T-cell (primary cell): ENCODE measurements at regions not wholly inside any gene's neighbourhood (a gene's known extent, or its start where the extent isn't known, plus 50 kb on each side); places are given as distances from the start of the nearest gene placed in this dataset.

Experiments
- ATAC-seq, 4 experiments: fragments of 200-7000 bp in 3 of 4; fragments of 150-1000 bp in 1 of 4; cut with Tn5 transposase; replicated peaks in 1 of 4; 1 replicate in 3 of 4; 2 replicates in 1 of 4; pipeline ENCODE4 v1.10.0; 2021; ENCODE audit warnings: moderate library complexity in 3 of 4, mild to moderate bottlenecking in 2 of 4, moderate number of reproducible peaks in 1 of 4
- CTCF ChIA-PET, 2 donors: fragments of 300-600 bp; sonication (Branson Sonifier 250); formaldehyde crosslinking; loops; one replicate each; lab custom pipeline; 2022; ENCODE audit warnings: antibody characterized with exemption in 2 of 2; lab: Charles Lee
- POLR2A ChIA-PET, 2 donors: fragments of 300-600 bp; sonication (Branson Sonifier 250); formaldehyde crosslinking; loops; one replicate each; lab custom pipeline; 2022; ENCODE audit warnings: antibody characterized with exemption in 2 of 2; lab: Charles Lee
- DNase-seq, 35 experiments: peaks; one replicate each; pipeline versions ENCODE4 v3.0.0 to v3.0.0-alpha.2; 2013 to 2023
- H3K27ac ChIP-seq: one replicate; pipeline ENCODE4 v1.5.1; 2013; ENCODE audit warnings: low read length
- H3K27me3 ChIP-seq, 2 experiments: replicated peaks in 1 of 2; 1 replicate in 1 of 2; 2 replicates in 1 of 2; pipeline versions ENCODE4 v1.6.1 to v1.7.0; 2013; ENCODE audit warnings: low read length in 1 of 2, mixed read lengths in 1 of 2; ENCODE audit not compliant: control insufficient read depth in 2 of 2, insufficient read depth in 2 of 2; ENCODE audit errors: extremely low read depth in 1 of 2
- H3K36me3 ChIP-seq, 2 donors: 1 replicate in 1 of 2; 2 replicates in 1 of 2; pipeline versions ENCODE4 v1.6.1 to v1.7.0; 2013; ENCODE audit warnings: low read length in 1 of 2; ENCODE audit not compliant: control insufficient read depth in 2 of 2, insufficient read depth in 1 of 2; ENCODE audit errors: extremely low read depth in 1 of 2
- H3K4me1 ChIP-seq, 2 experiments: 1 replicate in 1 of 2; 2 replicates in 1 of 2; pipeline versions ENCODE4 v1.6.1 to v1.7.0; 2013; ENCODE audit warnings: low read length in 2 of 2, mixed read lengths in 1 of 2; ENCODE audit not compliant: insufficient read depth in 2 of 2, control insufficient read depth in 1 of 2; ENCODE audit errors: extremely low read depth in 1 of 2
- H3K4me3 ChIP-seq, 2 donors: 1 replicate in 1 of 2; 2 replicates in 1 of 2; pipeline versions ENCODE4 v1.5.1 to v1.7.0; 2013; ENCODE audit warnings: mild to moderate bottlenecking in 2 of 2, low read length in 1 of 2, moderate library complexity in 1 of 2; ENCODE audit not compliant: control insufficient read depth in 1 of 2; ENCODE audit errors: extremely low read depth in 1 of 2
- H3K9me3 ChIP-seq: 2 replicates; pipeline ENCODE4 v1.7.0; 2013
- H3K27ac Mint-ChIP-seq, 2 donors: one replicate each; pipeline ENCODE4 v1.8.0; 2020 to 2021; ENCODE audit warnings: mild to moderate bottlenecking in 2 of 2, mixed read lengths in 2 of 2
- H3K27me3 Mint-ChIP-seq, 2 donors: one replicate each; pipeline ENCODE4 v1.8.0; 2021 to 2022; ENCODE audit warnings: mixed read lengths in 2 of 2
- H3K36me3 Mint-ChIP-seq: one replicate; pipeline ENCODE4 v1.8.0; 2021; ENCODE audit warnings: mixed read lengths
- H3K4me1 Mint-ChIP-seq, 3 donors: one replicate each; pipeline ENCODE4 v1.8.0; 2020 to 2022; ENCODE audit warnings: mixed read lengths in 3 of 3, mild to moderate bottlenecking in 1 of 3
- H3K4me3 Mint-ChIP-seq, 3 donors: one replicate each; pipeline ENCODE4 v1.8.0; 2020 to 2022; ENCODE audit warnings: mild to moderate bottlenecking in 3 of 3, mixed read lengths in 3 of 3, moderate library complexity in 3 of 3
- H3K9me3 Mint-ChIP-seq, 3 donors: one replicate each; pipeline ENCODE4 v1.8.0; 2020 to 2022; ENCODE audit warnings: mixed read lengths in 3 of 3
- WGBS: methylation state at CpG from one replicate; pipeline ENCODE4 v1.1.5; 2013; ENCODE audit warnings: missing lambda C conversion rate; ENCODE audit not compliant: insufficient coverage; 5-methylcytosine and 5-hydroxymethylcytosine counted together

DNA sequence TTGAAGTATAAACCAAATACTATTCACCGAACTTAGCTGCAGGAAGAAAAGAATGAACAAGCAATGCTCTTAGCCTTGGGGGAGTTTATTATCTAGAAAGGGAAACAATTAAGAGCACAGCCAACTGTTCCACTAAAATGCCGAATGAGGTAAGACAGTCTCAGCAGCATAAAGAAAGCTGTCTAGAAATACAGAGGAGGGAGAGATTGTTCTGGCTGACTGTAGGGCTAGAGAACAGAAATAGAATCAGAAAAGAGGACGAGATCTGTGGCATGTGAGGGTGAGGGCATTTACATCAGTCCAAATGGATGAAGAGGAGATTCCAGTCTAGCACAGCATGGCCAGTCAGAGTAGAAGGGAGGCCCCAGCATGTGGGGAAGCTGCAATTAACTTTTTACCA, 56.8 kb upstream of the TNFRSF19 start:
- H3K36me3 ChIP-seq, result no peaks in the 10 kb centered on the region
- H3K27ac ChIP-seq, result no peak overlapping the region
- 86% methylated on average over 1 of the region's 3 CpGs for WGBS
- Mint-ChIP-seq H3K9me3 (no peaks in the 10 kb centered on the region), H3K27me3 (peaks cover 29 to 36% of the 10 kb centered on the region in 2 donors), H3K4me1 (no peaks in the 10 kb centered on the region), H3K27ac (no peak overlapping the region), H3K4me3 (no peak overlapping the region), H3K36me3 (no peaks in the 10 kb centered on the region)
- CTCF ChIA-PET, result interaction anchor here in 1 of 2 donors (0.6 kb wide), 1 partner anchor 732 kb away, joined by 3 read pairs; no protein-coding TSS in a partner anchor
- no peak overlapping the region for H3K4me3 ChIP-seq
- peaks cover 0 to 3% of the 10 kb centered on the region in 2 experiments for H3K27me3 ChIP-seq
- no peaks in the 10 kb centered on the region for H3K9me3 ChIP-seq
- no peak for ATAC-seq
- H3K4me1 ChIP-seq, result no peaks in the 10 kb centered on the region
- POLR2A ChIA-PET, result no interaction called here
- no peak for DNase-seq

GRCh38 chr13:23514076-23514475, 56.1 kb upstream of the TNFRSF19 start:
- no peak overlapping the region for H3K27ac Mint-ChIP-seq
- WGBS, result 87% methylated on average over 4 of the region's 4 CpGs
- H3K4me1 ChIP-seq, result no peaks in the 10 kb centered on the region

GRCh38 chr13:23515116-23515515, 55.1 kb upstream of the TNFRSF19 start:
- DNase-seq (no peak), ATAC-seq (no peak)
- Mint-ChIP-seq H3K36me3 (no peaks in the 10 kb centered on the region), H3K27ac (no peak overlapping the region), H3K9me3 (no peaks in the 10 kb centered on the region), H3K27me3 (peaks cover 23 to 31% of the 10 kb centered on the region in 2 donors), H3K4me3 (no peak overlapping the region), H3K4me1 (no peaks in the 10 kb centered on the region)
- ChIA-PET CTCF (no interaction called here), POLR2A (no interaction called here)
- Histone ChIP-seq H3K4me3 (no peak overlapping the region), H3K36me3 (no peaks in the 10 kb centered on the region), H3K9me3 (no peaks in the 10 kb centered on the region), H3K4me1 (no peaks in the 10 kb centered on the region), H3K27me3 (peaks cover 0 to 3% of the 10 kb centered on the region in 2 experiments), H3K27ac (no peak overlapping the region)
- WGBS, result 81% methylated on average over 2 of the region's 2 CpGs

More at GRCh38 chr13:23514076-23514475, 56.1 kb upstream of the TNFRSF19 start:
- ATAC-seq (no peak), DNase-seq (no peak)
- H3K4me1 Mint-ChIP-seq, result no peaks in the 10 kb centered on the region
- H3K4me3 Mint-ChIP-seq, result no peak overlapping the region
- H3K36me3 Mint-ChIP-seq, result no peaks in the 10 kb centered on the region
- Histone ChIP-seq H3K4me3 (no peak overlapping the region), H3K27ac (no peak overlapping the region), H3K9me3 (no peaks in the 10 kb centered on the region), H3K27me3 (peaks cover 0 to 3% of the 10 kb centered on the region in 2 experiments), H3K36me3 (no peaks in the 10 kb centered on the region)
- ChIA-PET CTCF (interaction anchor here in 1 of 2 donors (0.6 kb wide), 1 partner anchor 731 kb away, joined by 3 read pairs; no protein-coding TSS in a partner anchor), POLR2A (no interaction called here)
- H3K27me3 Mint-ChIP-seq, result peaks cover 29 to 36% of the 10 kb centered on the region in 2 donors
- H3K9me3 Mint-ChIP-seq, result no peaks in the 10 kb centered on the region

- no peaks in the 10 kb centered on the region for H3K9me3 ChIP-seq
- ATAC-seq, result no peak
- H3K27me3 ChIP-seq, result peaks cover 0 to 3% of the 10 kb centered on the region in 2 experiments
- Mint-ChIP-seq H3K9me3 (no peaks in the 10 kb centered on the region), H3K4me3 (no peak overlapping the region), H3K27me3 (peaks cover 23 to 31% of the 10 kb centered on the region in 2 donors), H3K36me3 (no peaks in the 10 kb centered on the region), H3K4me1 (no peaks in the 10 kb centered on the region), H3K27ac (no peak overlapping the region)
- no peak overlapping the region for H3K4me3 ChIP-seq
- no peaks in the 10 kb centered on the region for H3K36me3 ChIP-seq
- H3K27ac ChIP-seq, result no peak overlapping the region
- no peaks in the 10 kb centered on the region for H3K4me1 ChIP-seq
- DNase-seq, result no peak
- CTCF ChIA-PET, result no interaction called here
- POLR2A ChIA-PET, result no interaction called here
- 60% methylated on average over 1 of the region's 3 CpGs for WGBS
Observed at GRCh38 chr13:23516190-23516589, 54.0 kb upstream of the TNFRSF19 start.

DNA sequence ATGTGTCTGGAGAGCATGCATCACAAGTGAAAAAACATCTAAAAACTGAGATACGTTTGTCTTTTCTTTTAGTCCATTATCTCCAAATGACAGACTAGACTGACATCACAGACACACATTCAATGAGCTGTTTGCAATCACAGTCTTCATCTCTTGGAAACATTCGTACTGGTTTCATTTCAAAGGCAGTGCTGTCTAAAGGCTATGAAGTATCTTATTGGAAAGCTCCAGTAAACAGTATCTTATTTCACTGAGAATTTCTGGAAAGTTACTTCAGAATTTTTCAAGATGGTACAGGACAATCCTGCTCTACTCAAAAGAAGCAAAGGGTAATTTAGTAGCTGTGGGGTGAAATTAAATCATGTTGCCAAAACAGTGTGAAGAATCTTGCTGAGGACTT, 53.5 kb upstream of the TNFRSF19 start:
- CTCF ChIA-PET, result interaction anchor here in 1 of 2 donors (1.0 kb wide), 1 partner anchor 12 kb away, joined by 3 read pairs; no protein-coding TSS in a partner anchor
- no peak for ATAC-seq
- peaks cover 26 to 31% of the 10 kb centered on the region in 2 donors for H3K27me3 Mint-ChIP-seq

DNA sequence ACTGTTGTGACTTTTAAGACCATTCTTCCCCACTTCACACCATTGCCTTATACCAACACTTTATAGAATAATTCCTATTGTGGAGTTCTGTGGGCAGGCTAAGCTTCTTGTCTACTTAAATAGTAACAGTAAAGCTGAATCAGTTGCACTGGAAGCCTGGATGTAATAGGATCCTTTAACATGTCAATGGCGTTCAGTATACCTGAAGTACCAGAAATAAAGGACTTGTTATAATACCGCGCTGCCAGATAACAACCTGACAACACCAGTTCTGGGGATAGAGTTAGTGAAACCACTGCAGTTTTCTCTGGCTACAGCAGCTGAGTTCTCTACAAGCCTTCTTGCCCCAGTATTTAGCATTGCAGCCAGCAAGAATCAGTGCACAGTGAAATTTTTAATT, 52.0 kb upstream of the TNFRSF19 start:
- H3K36me3 Mint-ChIP-seq, result no peaks in the 10 kb centered on the region
- no peaks in the 10 kb centered on the region for H3K4me1 Mint-ChIP-seq
- Histone ChIP-seq H3K27ac (no peak overlapping the region), H3K4me1 (no peaks in the 10 kb centered on the region), H3K27me3 (peaks cover 0 to 8% of the 10 kb centered on the region in 2 experiments), H3K9me3 (no peaks in the 10 kb centered on the region), H3K36me3 (no peaks in the 10 kb centered on the region), H3K4me3 (no peak overlapping the region)
- no peak overlapping the region for H3K4me3 Mint-ChIP-seq
- H3K27me3 Mint-ChIP-seq, result peaks cover 20 to 22% of the 10 kb centered on the region in 2 donors
- H3K9me3 Mint-ChIP-seq, result no peaks in the 10 kb centered on the region
- ATAC-seq (no peak), DNase-seq (no peak)
- POLR2A ChIA-PET, result no interaction called here
- CTCF ChIA-PET, result no interaction called here
- no peak overlapping the region for H3K27ac Mint-ChIP-seq
- 100% methylated on average over 3 of the region's 3 CpGs for WGBS

More for the DNA sequence above, 53.5 kb upstream of the TNFRSF19 start:
- Histone ChIP-seq H3K9me3 (no peaks in the 10 kb centered on the region), H3K27ac (no peak overlapping the region), H3K4me1 (no peaks in the 10 kb centered on the region), H3K4me3 (no peak overlapping the region), H3K27me3 (peaks cover 0 to 6% of the 10 kb centered on the region in 2 experiments), H3K36me3 (no peaks in the 10 kb centered on the region)
- Mint-ChIP-seq H3K4me1 (no peaks in the 10 kb centered on the region), H3K36me3 (no peaks in the 10 kb centered on the region), H3K27ac (no peak overlapping the region), H3K4me3 (no peak overlapping the region), H3K9me3 (no peaks in the 10 kb centered on the region)
- no peak for DNase-seq
- POLR2A ChIA-PET, result no interaction called here
- no CpG with 5 or more reads among the region's 2 CpGs for WGBS
